ENCODE measurements at regions not wholly inside any gene's neighbourhood (a gene's known extent, or its start where the extent isn't known, plus 50 kb on each side); places are given as distances from the start of the nearest gene placed in this dataset.
A peak's percentile ranks its signal among the peaks of the same experiment; 100 is the strongest.

- no peak overlapping the region for H3K9ac ChIP-seq (ENCODE audit: insufficient read depth in 1 of 2, low read length in 2 of 2)
- H3K27ac ChIP-seq (ENCODE audit: low read depth in 1 of 2, low read length in 1 of 2), result no peak overlapping the region
- 88 to 97% methylated on average over 3 of the region's 3 CpGs for WGBS, 2 donors
- no peak overlapping the region for H3K4me3 ChIP-seq
- no peak for TF ChIP-seq CTCF (IDR thresholded peaks at IDR 0.05; ENCODE audit: control extremely low read depth, extremely low read depth)
- H3K36me3 ChIP-seq (ENCODE audit: control insufficient read depth in 4 of 4, insufficient read depth in 4 of 4, low read length in 4 of 4), result no peaks in the 10 kb centered on the region
- H3K27me3 ChIP-seq (ENCODE audit: control insufficient read depth in 3 of 3, insufficient read depth in 3 of 3, low read length in 2 of 3), result peaks cover 0 to 2% (median 0%) of the 10 kb centered on the region in 3 donors
- H3K4me1 ChIP-seq (ENCODE audit: control insufficient read depth in 5 of 5, insufficient read depth in 5 of 5, low read length in 5 of 5), result no peaks in the 10 kb centered on the region
- ATAC-seq (ENCODE audit: insufficient read depth, low FRiP score), result no peak
- peaks cover 0 to 5% (median 0%) of the 10 kb centered on the region in 4 donors for H3K9me3 ChIP-seq (ENCODE audit: control insufficient read depth in 4 of 4, insufficient read depth in 3 of 4, low read length in 3 of 4)
- no peak for DNase-seq
These were observed 262.0 kb upstream of the TOPAZ1 start for GRCh38 chr3:43979645-43980044.

- TF ChIP-seq CTCF (IDR thresholded peaks at IDR 0.05; ENCODE audit: control extremely low read depth, extremely low read depth), result no peak
- H3K9ac ChIP-seq (ENCODE audit: insufficient read depth in 1 of 2, low read length in 2 of 2), result no peak overlapping the region
- ATAC-seq (ENCODE audit: insufficient read depth, low FRiP score) (no peak), DNase-seq (peak in 2 of 3 donors; percentile 10 to 35)
- no peak overlapping the region for H3K27ac ChIP-seq (ENCODE audit: low read depth in 1 of 2, low read length in 1 of 2)
- no peak overlapping the region for H3K4me3 ChIP-seq
- H3K9me3 ChIP-seq (ENCODE audit: control insufficient read depth in 4 of 4, insufficient read depth in 3 of 4, low read length in 3 of 4), result peaks cover 0 to 5% (median 3%) of the 10 kb centered on the region in 4 donors
- 1 to 3% methylated on average over 60 to 73 of the region's 73 CpGs for WGBS, 2 donors
- H3K27me3 ChIP-seq (ENCODE audit: control insufficient read depth in 3 of 3, insufficient read depth in 3 of 3, low read length in 2 of 3), result peaks cover 0 to 68% (median 59%) of the 10 kb centered on the region in 3 donors
- peaks cover 2 to 42% (median 15%) of the 10 kb centered on the region in 5 donors for H3K4me1 ChIP-seq (ENCODE audit: control insufficient read depth in 5 of 5, insufficient read depth in 5 of 5, low read length in 5 of 5)
- no peaks in the 10 kb centered on the region for H3K36me3 ChIP-seq (ENCODE audit: control insufficient read depth in 4 of 4, insufficient read depth in 4 of 4, low read length in 4 of 4)
These were observed 246.8 kb upstream of the TOPAZ1 start for GRCh38 chr3:43994657-43995546.

GRCh38 chr3:43995547-43996378, 245.9 kb upstream of the TOPAZ1 start:
- Histone ChIP-seq H3K9me3 (ENCODE audit: control insufficient read depth in 4 of 4, insufficient read depth in 3 of 4, low read length in 3 of 4) (peaks cover 0 to 5% (median 2%) of the 10 kb centered on the region in 4 donors), H3K27me3 (ENCODE audit: control insufficient read depth in 3 of 3, insufficient read depth in 3 of 3, low read length in 2 of 3) (peaks cover 0 to 74% (median 67%) of the 10 kb centered on the region in 3 donors), H3K36me3 (ENCODE audit: control insufficient read depth in 4 of 4, insufficient read depth in 4 of 4, low read length in 4 of 4) (no peaks in the 10 kb centered on the region), H3K4me3 (no peak overlapping the region), H3K4me1 (ENCODE audit: control insufficient read depth in 5 of 5, insufficient read depth in 5 of 5, low read length in 5 of 5) (peaks cover 2 to 42% (median 15%) of the 10 kb centered on the region in 5 donors), H3K9ac (ENCODE audit: insufficient read depth in 1 of 2, low read length in 2 of 2) (no peak overlapping the region), H3K27ac (ENCODE audit: low read depth in 1 of 2, low read length in 1 of 2) (no peak overlapping the region)
- 1 to 2% methylated on average over 58 of the region's 58 CpGs for WGBS, 2 donors
- TF ChIP-seq CTCF (IDR thresholded peaks at IDR 0.05; ENCODE audit: control extremely low read depth, extremely low read depth), result no peak
- no peak for DNase-seq
- no peak for ATAC-seq (ENCODE audit: insufficient read depth, low FRiP score)

All from lung (tissue), 11 donors.